Stimulated activated CD8-positive, alpha-beta memory T cell treated with anti-CD3 and anti-CD28 coated beads, Interleukin-15, amount 100 ng/mL, for 48 hours (primary cell): ENCODE measurements at regions not wholly inside any gene's neighbourhood (a gene's known extent, or its start where the extent isn't known, plus 50 kb on each side); places are given as distances from the start of the nearest gene placed in this dataset.
"Not testable (repeated sequence)": the region's sequence is repeated elsewhere in the genome, so short reads cannot be mapped to it uniquely, and the experiment has no call there.

Source experiments
- DNase-seq, 2 donors: peaks; one replicate each; pipeline ENCODE4 v3.0.0-alpha.2; 2020; ENCODE audit warnings: low read depth in 2 of 2

GRCh38 chr1:242735323-242735722, 210.8 kb upstream of the PLD5 start:
- no peak for DNase-seq

GRCh38 chr1:242731446-242731845, 206.9 kb upstream of the PLD5 start:
- DNase-seq = no peak

GRCh38 chr1:242728696-242729095, 204.2 kb upstream of the PLD5 start:
- no peak for DNase-seq

GRCh38 chr1:242723044-242723716, 198.7 kb upstream of the PLD5 start:
- no peak for DNase-seq

- no peak for DNase-seq
Measured at GRCh38 chr1:242718967-242719366, 194.5 kb upstream of the PLD5 start.

GRCh38 chr1:242712248-242712647, 187.8 kb upstream of the PLD5 start:
- DNase-seq = no peak

GRCh38 chr1:242710847-242711246, 186.3 kb upstream of the PLD5 start:
- DNase-seq = no peak

- no peak for DNase-seq
Measured at GRCh38 chr1:242710286-242710685, 185.8 kb upstream of the PLD5 start.

GRCh38 chr1:242703467-242703866, 179.0 kb upstream of the PLD5 start:
- no peak for DNase-seq

- DNase-seq = no peak
Measured at GRCh38 chr1:242692988-242693387, 168.5 kb upstream of the PLD5 start.

- DNase-seq = no peak
Measured at GRCh38 chr1:242691610-242691945, 167.1 kb upstream of the PLD5 start.

GRCh38 chr1:242690849-242691609, 166.5 kb upstream of the PLD5 start:
- no peak for DNase-seq

GRCh38 chr1:242689378-242689777, 164.9 kb upstream of the PLD5 start:
- DNase-seq = no peak

- no peak for DNase-seq
Measured at GRCh38 chr1:242674951-242675645, 150.6 kb upstream of the PLD5 start.

- DNase-seq = no peak
Measured at GRCh38 chr1:242673652-242674051, 149.2 kb upstream of the PLD5 start.

- not testable (repeated sequence) for DNase-seq
Measured at GRCh38 chr1:242673165-242673564, 148.7 kb upstream of the PLD5 start.

GRCh38 chr1:242670019-242670418, 145.5 kb upstream of the PLD5 start:
- DNase-seq = no peak

GRCh38 chr1:242662886-242663285, 138.4 kb upstream of the PLD5 start:
- no peak for DNase-seq

- not testable (repeated sequence) for DNase-seq
Measured at GRCh38 chr1:242653772-242654171, 129.3 kb upstream of the PLD5 start.

GRCh38 chr1:242651817-242652216, 127.3 kb upstream of the PLD5 start:
- DNase-seq = no peak

- no peak for DNase-seq
Measured at GRCh38 chr1:242641461-242641860, 117.0 kb upstream of the PLD5 start.

GRCh38 chr1:242639104-242639503, 114.6 kb upstream of the PLD5 start:
- no peak for DNase-seq

- no peak for DNase-seq
Measured at GRCh38 chr1:242634732-242635131, 110.2 kb upstream of the PLD5 start.
